H1 (cell line): ENCODE measurements at regions not wholly inside any gene's neighbourhood (a gene's known extent, or its start where the extent isn't known, plus 50 kb on each side); places are given as distances from the start of the nearest gene placed in this dataset.

Experiments used
- CBX8 ChIP-seq: fragments of 300-800, 300-1000 bp; sonication (generic); IDR thresholded peaks from 2 replicates; pipeline ENCODE4 v1.7.1; 2016; ENCODE audit warnings: low read depth, low read length, borderline replicate concordance
- CTBP2 ChIP-seq: IDR thresholded peaks from 2 replicates; pipeline ENCODE4 v1.7.0; 2011; ENCODE audit warnings: borderline replicate concordance, mild to moderate bottlenecking, moderate library complexity, mixed read lengths, low read length; ENCODE audit not compliant: insufficient read depth, insufficient read length
- JUN ChIP-seq: IDR thresholded peaks from 2 replicates; pipeline ENCODE4 v1.6.1; 2011; ENCODE audit warnings: low read depth, mild to moderate bottlenecking, improper control_type of control experiment, low read length
- PHF8 ChIP-seq: fragments of 200-600 bp; sonication (generic); conservative IDR thresholded peaks from 2 replicates; pipeline ENCODE4 v1.7.1; 2012; ENCODE audit warnings: low read depth, mild to moderate bottlenecking, inconsistent platforms, low read length, moderate library complexity
- POLR2A ChIP-seq, 2 experiments: IDR thresholded peaks; 1 replicate in 1 of 2; 2 replicates in 1 of 2; pipeline ENCODE4 v1.6.1; 2011; ENCODE audit warnings: low read depth in 2 of 2, low read length in 2 of 2, mild to moderate bottlenecking in 2 of 2; ENCODE audit errors: control extremely low read depth in 1 of 2
- RNF2 ChIP-seq: fragments of 200-900, 300-1000 bp; sonication (generic); IDR thresholded peaks from 2 replicates; pipeline ENCODE4 v1.7.1; 2016; ENCODE audit warnings: borderline replicate concordance, low read depth, mild to moderate bottlenecking, antibody characterized with exemption, low read length; ENCODE audit not compliant: poor library complexity, severe bottlenecking; ENCODE audit errors: missing control alignments
- TBP ChIP-seq: IDR thresholded peaks from 2 replicates; pipeline ENCODE4 v1.6.1; 2011; ENCODE audit warnings: low read depth, low read length, improper control_type of control experiment

- TF ChIP-seq PHF8 (no peak), CTBP2 (no peak), CBX8 (no peak), POLR2A (IDR thresholded peaks at IDR 0.05; ENCODE audit: control extremely low read depth in 1 of 2, low read depth in 2 of 2, low read length in 2 of 2) (no peak), RNF2 (no peak), JUN (no peak), TBP (no peak)
These were observed 154.3 kb downstream of the TTC32 start (continued) for GRCh38 chr2:19747310-19748072.
